DMS153 (cell line): ENCODE measurements at regions not wholly inside any gene's neighbourhood (a gene's known extent, or its start where the extent isn't known, plus 50 kb on each side); places are given as distances from the start of the nearest gene placed in this dataset.

Experiments
- DNase-seq: peaks from one replicate; lab custom pipeline; 2025; lab: John Stamatoyannopoulos, UW

- no peak for DNase-seq
Measured at GRCh38 chr3:113138839-113139743, 72.3 kb upstream of the BOC start.

- no peak for DNase-seq
Measured at GRCh38 chr3:113140876-113141275, 70.5 kb upstream of the BOC start.

GRCh38 chr3:113141543-113141942 is 69.8 kb upstream of the BOC start:
- DNase-seq: peak; percentile 42

- DNase-seq: no peak
Measured at GRCh38 chr3:113142476-113142875, 68.9 kb upstream of the BOC start.

GRCh38 chr3:113143353-113143752 is 68.0 kb upstream of the BOC start:
- DNase-seq: no peak

GRCh38 chr3:113147681-113148261 is 63.6 kb upstream of the BOC start:
- DNase-seq: no peak

GRCh38 chr3:113148284-113148683 is 63.1 kb upstream of the BOC start:
- peak; percentile 73 for DNase-seq

- DNase-seq: no peak
Measured at GRCh38 chr3:113150250-113150649, 61.1 kb upstream of the BOC start.

- peak; percentile 69 for DNase-seq
Measured at GRCh38 chr3:113151461-113152031, 59.8 kb upstream of the BOC start.

- DNase-seq: no peak
Measured at GRCh38 chr3:113152849-113153248, 58.5 kb upstream of the BOC start.

- no peak for DNase-seq
Measured at GRCh38 chr3:113153499-113154107, 57.8 kb upstream of the BOC start.

- DNase-seq: no peak
Measured at GRCh38 chr3:113156816-113157333, 54.5 kb upstream of the BOC start.

GRCh38 chr3:113157408-113158030 is 53.8 kb upstream of the BOC start:
- no peak for DNase-seq

- no peak for DNase-seq
Measured at GRCh38 chr3:113158171-113158570, 53.2 kb upstream of the BOC start.
